ENCODE measurements at regions not wholly inside any gene's neighbourhood (a gene's known extent, or its start where the extent isn't known, plus 50 kb on each side); places are given as distances from the start of the nearest gene placed in this dataset.

DNA sequence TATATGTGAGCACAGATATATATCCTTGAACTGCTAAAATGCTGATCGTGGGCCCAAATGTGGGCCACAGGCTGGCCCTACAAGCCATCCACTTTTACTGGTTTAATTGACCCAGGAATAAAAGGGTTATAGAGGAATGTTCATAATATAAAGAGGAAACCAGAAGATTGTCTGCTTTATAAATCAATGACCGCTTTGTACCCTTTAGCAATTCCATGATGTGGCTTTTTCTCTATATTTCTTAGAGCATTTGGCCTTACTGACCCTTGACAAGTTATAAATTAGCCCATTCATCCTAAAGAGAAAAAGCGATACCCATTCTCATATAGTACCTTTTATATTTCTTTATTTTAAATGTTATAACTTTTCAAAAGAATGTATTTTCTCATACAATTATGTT is 87.1 kb upstream of the ITGA4 start:
- FAIRE-seq (no peak), DNase-seq (ENCODE audit: extremely low spot score, insufficient read length, low read depth) (no peak)

DNA sequence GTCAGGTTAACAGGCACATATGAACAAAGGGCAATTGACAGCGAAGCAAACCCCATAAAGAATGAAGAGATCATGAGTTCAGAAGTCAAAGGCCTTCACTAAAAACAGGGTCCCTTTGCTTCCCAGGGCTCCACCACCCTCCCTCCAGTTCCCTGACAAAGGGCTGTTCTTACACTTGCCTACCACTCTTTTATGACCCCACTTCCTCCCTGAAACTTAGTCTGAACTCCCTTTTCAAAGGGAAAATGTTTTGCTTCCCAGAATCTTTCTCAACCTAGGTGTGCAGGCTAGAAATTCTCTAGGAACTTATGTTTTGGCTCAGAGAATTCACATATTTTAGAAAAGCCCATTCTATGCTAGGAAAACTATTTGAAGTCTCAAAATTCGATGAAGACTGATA is 86.0 kb upstream of the ITGA4 start:
- DNase-seq (ENCODE audit: extremely low spot score, insufficient read length, low read depth) = no peak
- no peak for FAIRE-seq

- no peak for DNase-seq (ENCODE audit: extremely low spot score, insufficient read length, low read depth)
- no peak for FAIRE-seq
Observed at GRCh38 chr2:181371782-181372645, 85.2 kb upstream of the ITGA4 start.

DNA sequence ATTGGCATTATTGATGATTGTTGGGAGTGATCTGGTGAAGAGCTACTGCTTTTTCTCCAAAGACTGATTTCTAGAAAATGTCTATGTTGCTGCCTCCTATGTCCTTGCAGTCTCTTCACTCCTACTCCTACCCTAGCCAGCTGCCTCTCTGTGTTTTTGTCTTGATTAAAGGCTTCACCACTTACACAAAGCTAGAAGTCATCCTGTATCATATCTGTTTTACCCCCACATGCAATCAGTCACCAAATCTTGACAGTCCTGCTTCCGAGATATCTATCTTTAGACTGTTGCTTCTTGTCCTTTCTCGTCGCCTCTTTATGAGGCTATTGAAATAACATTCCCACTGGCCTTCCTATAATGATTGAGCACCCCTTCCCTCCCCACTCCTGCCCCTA is 84.5 kb upstream of the ITGA4 start:
- FAIRE-seq (peak; percentile 18), DNase-seq (ENCODE audit: extremely low spot score, insufficient read length, low read depth) (no peak)

GRCh38 chr2:181374781-181375675 is 82.2 kb upstream of the ITGA4 start:
- FAIRE-seq = peak; percentile 87
- DNase-seq (ENCODE audit: extremely low spot score, insufficient read length, low read depth) = no peak

DNA sequence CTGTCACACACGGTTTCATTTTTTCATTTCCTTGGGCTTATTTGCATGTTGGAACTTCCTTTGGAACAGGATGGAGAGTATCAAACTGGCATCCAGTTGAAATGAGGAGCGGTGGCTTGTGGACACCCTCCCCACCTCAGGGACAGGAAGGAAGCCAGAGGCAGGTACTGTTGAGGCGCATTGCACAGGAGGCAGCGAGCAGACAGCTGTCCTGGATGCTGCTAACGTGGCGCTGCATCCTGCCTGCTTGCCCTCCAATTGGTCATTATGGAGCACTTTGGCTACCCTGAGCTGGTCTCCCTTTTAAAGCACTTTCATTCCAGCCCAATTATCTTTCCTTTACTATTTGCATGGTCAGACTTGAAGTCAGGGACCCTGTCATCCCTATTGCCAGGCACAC is 80.7 kb upstream of the ITGA4 start:
- FAIRE-seq (no peak), DNase-seq (ENCODE audit: extremely low spot score, insufficient read length, low read depth) (no peak)

GRCh38 chr2:181376999-181377398 is 80.2 kb upstream of the ITGA4 start:
- DNase-seq (ENCODE audit: extremely low spot score, insufficient read length, low read depth) = no peak

DNA sequence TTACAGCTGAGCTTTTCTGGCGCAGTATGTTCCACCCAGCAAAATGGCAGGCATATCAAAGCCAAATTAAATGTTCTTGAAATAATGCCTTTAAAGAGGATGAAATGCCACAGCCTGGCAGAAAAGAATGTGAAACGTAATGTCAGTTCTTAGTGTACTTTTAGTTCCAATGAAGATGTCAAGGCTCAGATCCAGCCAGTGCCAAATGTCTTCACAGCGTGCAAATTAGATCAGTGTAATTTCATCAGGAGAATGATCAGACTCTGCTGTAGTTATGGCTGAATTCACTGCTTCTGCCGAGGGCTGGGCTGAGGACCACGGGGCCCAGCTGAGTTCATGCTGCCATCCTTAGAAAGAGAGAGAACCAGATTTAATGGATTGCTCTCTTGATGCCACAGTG is 78.7 kb upstream of the ITGA4 start:
- no peak for FAIRE-seq
- no peak for DNase-seq (ENCODE audit: extremely low spot score, insufficient read length, low read depth)

More at GRCh38 chr2:181376999-181377398, 80.2 kb upstream of the ITGA4 start:
- no peak for FAIRE-seq

DNA sequence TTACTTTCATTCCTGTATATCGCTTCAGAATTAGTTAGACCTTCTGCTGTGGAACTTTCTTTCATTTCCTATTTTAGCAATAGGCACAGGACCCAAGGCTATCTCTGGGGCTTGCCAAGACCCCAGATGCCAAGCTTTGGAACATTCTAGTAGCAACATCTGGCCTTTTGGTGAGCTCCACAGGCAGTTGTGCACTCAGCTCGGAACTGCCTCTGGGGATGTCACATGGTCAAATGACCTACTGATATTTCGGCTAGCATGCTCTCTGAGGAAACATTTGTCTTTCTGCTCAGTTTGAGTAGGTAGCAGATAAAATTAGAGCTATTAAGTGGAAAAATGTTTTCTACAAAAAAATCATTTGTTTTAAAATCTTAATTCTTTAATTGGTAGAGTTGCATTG is 76.6 kb upstream of the ITGA4 start:
- peak; percentile 12 for FAIRE-seq
- no peak for DNase-seq (ENCODE audit: extremely low spot score, insufficient read length, low read depth)

DNA sequence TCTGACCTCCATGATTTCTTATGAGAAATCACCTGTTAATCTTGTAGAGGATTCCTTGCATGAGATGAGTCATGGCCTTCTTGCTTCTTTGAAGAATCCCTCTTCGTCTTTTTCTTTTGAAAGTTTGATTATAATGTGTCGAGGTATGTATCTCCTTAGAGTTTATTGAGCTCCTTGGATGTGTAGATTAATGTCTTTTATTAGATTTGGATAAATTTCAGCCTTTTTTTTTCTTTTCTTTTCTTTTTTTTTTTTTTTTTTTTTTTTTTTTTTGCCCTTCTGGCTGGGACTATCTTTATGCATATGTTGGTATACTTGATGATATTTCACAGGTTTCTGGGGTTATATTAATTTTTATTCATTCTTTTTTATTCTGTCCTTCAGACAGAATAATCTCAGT is 72.3 kb upstream of the ITGA4 start:
- FAIRE-seq (no peak), DNase-seq (ENCODE audit: extremely low spot score, insufficient read length, low read depth) (no peak)

- FAIRE-seq = no peak
Observed at GRCh38 chr2:181389524-181389923, 67.7 kb upstream of the ITGA4 start.

GRCh38 chr2:181393472-181393871 is 63.7 kb upstream of the ITGA4 start:
- DNase-seq (ENCODE audit: extremely low spot score, insufficient read length, low read depth) (no peak), FAIRE-seq (peak; percentile 67)

More at GRCh38 chr2:181389524-181389923, 67.7 kb upstream of the ITGA4 start:
- no peak for DNase-seq (ENCODE audit: extremely low spot score, insufficient read length, low read depth)

DNA sequence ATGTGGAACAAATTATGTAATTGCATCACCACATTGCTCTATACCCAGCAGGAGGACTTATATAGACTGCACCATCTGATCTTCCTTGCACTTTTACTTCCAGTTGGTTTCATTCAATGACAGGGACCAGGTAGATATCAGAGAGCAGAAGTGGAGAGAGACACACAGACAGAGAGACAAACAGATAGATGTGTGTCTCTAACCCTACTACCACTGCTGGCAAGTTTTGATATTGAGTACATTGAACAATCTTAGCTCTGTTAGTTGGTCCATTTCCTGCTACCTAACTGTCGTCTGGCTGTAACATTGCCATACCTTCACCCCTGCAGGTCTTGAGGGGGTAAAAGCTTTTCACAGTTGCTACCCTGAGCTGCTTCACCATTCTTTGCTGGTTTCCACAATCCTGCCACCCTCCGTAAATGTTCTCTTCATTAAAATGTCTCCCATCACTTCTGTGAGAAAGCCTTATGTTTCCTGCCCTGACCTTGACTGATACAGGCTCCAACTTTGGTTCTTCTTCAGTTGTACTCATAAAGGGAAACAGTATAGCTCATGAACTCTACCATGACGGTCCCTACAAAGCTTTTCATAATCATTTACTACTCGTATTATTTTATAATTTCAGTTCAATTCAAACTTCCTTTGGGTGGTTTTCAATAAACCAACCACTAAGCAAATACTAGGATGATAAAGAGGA is 62.3 kb upstream of the ITGA4 start:
- FAIRE-seq (peak; percentile 36), DNase-seq (ENCODE audit: extremely low spot score, insufficient read length, low read depth) (no peak)

GRCh38 chr2:181395851-181396250 is 61.3 kb upstream of the ITGA4 start:
- FAIRE-seq (no peak), DNase-seq (ENCODE audit: extremely low spot score, insufficient read length, low read depth) (no peak)

- DNase-seq (ENCODE audit: extremely low spot score, insufficient read length, low read depth) = no peak
- no peak for FAIRE-seq
Observed at GRCh38 chr2:181396256-181397123, 60.7 kb upstream of the ITGA4 start.

GRCh38 chr2:181397331-181397730 is 59.9 kb upstream of the ITGA4 start:
- DNase-seq (ENCODE audit: extremely low spot score, insufficient read length, low read depth) (no peak), FAIRE-seq (no peak)

- FAIRE-seq (no peak), DNase-seq (ENCODE audit: extremely low spot score, insufficient read length, low read depth) (no peak)
Observed at GRCh38 chr2:181398000-181398399, 59.2 kb upstream of the ITGA4 start.

GRCh38 chr2:181399027-181399426 is 58.2 kb upstream of the ITGA4 start:
- FAIRE-seq = no peak

DNA sequence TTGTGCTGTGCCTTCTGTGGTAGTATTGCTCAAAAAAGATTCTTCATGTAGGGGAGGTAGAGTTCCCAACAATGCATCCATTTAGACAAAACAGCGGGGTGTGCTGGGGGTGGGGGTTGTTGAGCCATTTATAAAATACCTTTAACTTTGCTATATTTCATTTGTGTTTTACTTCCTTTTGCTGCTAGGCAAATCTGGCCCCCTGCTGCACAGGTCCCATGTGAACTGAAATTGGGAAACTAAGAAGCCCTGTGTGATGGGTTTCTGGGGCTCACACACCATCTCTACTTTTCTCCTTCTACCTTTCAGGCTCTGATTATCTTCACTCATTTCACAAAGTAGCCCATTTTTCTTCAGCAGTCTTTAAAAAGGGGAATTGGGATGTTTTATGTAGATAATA is 52.7 kb upstream of the ITGA4 start:
- DNase-seq (ENCODE audit: extremely low spot score, insufficient read length, low read depth) (no peak), FAIRE-seq (no peak)

More at GRCh38 chr2:181399027-181399426, 58.2 kb upstream of the ITGA4 start:
- no peak for DNase-seq (ENCODE audit: extremely low spot score, insufficient read length, low read depth)

All from GM18507 (cell line).